Testis (tissue), 2 donors: ENCODE measurements at regions not wholly inside any gene's neighbourhood (a gene's known extent, or its start where the extent isn't known, plus 50 kb on each side); places are given as distances from the start of the nearest gene placed in this dataset.
A peak's percentile ranks its signal among the peaks of the same experiment; 100 is the strongest.

Experiments
- DNase-seq: peaks from one replicate; pipeline ENCODE4 v3.0.0-alpha.2; 2019
- H3K27ac ChIP-seq, 2 donors: fragments of 200-600 bp; sonication (generic); one replicate each; pipeline ENCODE4 v1.5.1; 2019
- H3K27me3 ChIP-seq: fragments of 200-600 bp; sonication (generic); one replicate; pipeline ENCODE4 v1.5.1; 2019
- H3K36me3 ChIP-seq: fragments of 200-600 bp; sonication (generic); one replicate; pipeline ENCODE4 v1.5.1; 2017; ENCODE audit warnings: low read depth; ENCODE audit errors: missing control alignments
- H3K4me1 ChIP-seq: fragments of 200-600 bp; sonication (generic); one replicate; pipeline ENCODE4 v1.5.1; 2019
- H3K4me3 ChIP-seq, 2 donors: fragments of 200-600 bp; sonication (generic); one replicate each; pipeline ENCODE4 v1.5.1; 2017 to 2019
- H3K9me3 ChIP-seq: fragments of 200-600 bp; sonication (generic); one replicate; pipeline ENCODE4 v1.5.1; 2017
- POLR2A ChIP-seq: fragments of 450-650 bp; IDR thresholded peaks from one replicate; pipeline ENCODE4 v1.6.1; 2017; ENCODE audit warnings: antibody characterized with exemption, mild to moderate bottlenecking, moderate library complexity
- WGBS, 2 donors: methylation state at CpG; one replicate each; pipeline ENCODE4 v1.1.5; 2018; 5-methylcytosine and 5-hydroxymethylcytosine counted together
- intact Hi-C: fragments of 100-400 bp; cut with DNase I; formaldehyde crosslinking; loops from one replicate; pipeline ENCODE4 v1.15.1; 2023; ENCODE audit warnings: low total_unique reads
- TF ChIP-seq, protein P1 (sequence below), 3 experiments: fragments of 450-650 bp in 2 of 3; fragments of 200-600 bp in 1 of 3; sonication (generic) in 1 of 3; IDR thresholded peaks; one replicate each; pipeline ENCODE4 v1.5.1; 2016 to 2019; ENCODE audit warnings: antibody characterized with exemption in 3 of 3, mild to moderate bottlenecking in 2 of 3, moderate library complexity in 1 of 3

GRCh38 chr6:156400487-156400886 lies 376.7 kb upstream of the ARID1B start:
- Histone ChIP-seq H3K27me3 (no peaks in the 10 kb centered on the region), H3K4me1 (no peaks in the 10 kb centered on the region), H3K36me3 (no peaks in the 10 kb centered on the region), H3K4me3 (no peak overlapping the region), H3K27ac (no peak overlapping the region), H3K9me3 (no peaks in the 10 kb centered on the region)
- WGBS, 2 donors, result 80 to 90% methylated on average over 4 of the region's 4 CpGs
- intact Hi-C loops, result no loop called here
- no peak for DNase-seq
- TF ChIP-seq POLR2A, result no peak
- TF ChIP-seq, protein P1, sequence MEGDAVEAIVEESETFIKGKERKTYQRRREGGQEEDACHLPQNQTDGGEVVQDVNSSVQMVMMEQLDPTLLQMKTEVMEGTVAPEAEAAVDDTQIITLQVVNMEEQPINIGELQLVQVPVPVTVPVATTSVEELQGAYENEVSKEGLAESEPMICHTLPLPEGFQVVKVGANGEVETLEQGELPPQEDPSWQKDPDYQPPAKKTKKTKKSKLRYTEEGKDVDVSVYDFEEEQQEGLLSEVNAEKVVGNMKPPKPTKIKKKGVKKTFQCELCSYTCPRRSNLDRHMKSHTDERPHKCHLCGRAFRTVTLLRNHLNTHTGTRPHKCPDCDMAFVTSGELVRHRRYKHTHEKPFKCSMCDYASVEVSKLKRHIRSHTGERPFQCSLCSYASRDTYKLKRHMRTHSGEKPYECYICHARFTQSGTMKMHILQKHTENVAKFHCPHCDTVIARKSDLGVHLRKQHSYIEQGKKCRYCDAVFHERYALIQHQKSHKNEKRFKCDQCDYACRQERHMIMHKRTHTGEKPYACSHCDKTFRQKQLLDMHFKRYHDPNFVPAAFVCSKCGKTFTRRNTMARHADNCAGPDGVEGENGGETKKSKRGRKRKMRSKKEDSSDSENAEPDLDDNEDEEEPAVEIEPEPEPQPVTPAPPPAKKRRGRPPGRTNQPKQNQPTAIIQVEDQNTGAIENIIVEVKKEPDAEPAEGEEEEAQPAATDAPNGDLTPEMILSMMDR (IDR thresholded peaks at IDR 0.05), result no peak

GRCh38 chr6:156398966-156399365 lies 378.2 kb upstream of the ARID1B start:
- H3K27ac ChIP-seq, result no peak overlapping the region
- DNase-seq, result no peak
- intact Hi-C loops, result no loop called here
- no peaks in the 10 kb centered on the region for H3K4me1 ChIP-seq
- no peak overlapping the region for H3K4me3 ChIP-seq
- no peaks in the 10 kb centered on the region for H3K36me3 ChIP-seq
- 85 to 96% methylated on average over 2 of the region's 2 CpGs for WGBS, 2 donors
- no peak for TF ChIP-seq POLR2A
- TF ChIP-seq, protein P1 (IDR thresholded peaks at IDR 0.05), result no peak
- no peaks in the 10 kb centered on the region for H3K27me3 ChIP-seq
- H3K9me3 ChIP-seq, result no peaks in the 10 kb centered on the region

DNA sequence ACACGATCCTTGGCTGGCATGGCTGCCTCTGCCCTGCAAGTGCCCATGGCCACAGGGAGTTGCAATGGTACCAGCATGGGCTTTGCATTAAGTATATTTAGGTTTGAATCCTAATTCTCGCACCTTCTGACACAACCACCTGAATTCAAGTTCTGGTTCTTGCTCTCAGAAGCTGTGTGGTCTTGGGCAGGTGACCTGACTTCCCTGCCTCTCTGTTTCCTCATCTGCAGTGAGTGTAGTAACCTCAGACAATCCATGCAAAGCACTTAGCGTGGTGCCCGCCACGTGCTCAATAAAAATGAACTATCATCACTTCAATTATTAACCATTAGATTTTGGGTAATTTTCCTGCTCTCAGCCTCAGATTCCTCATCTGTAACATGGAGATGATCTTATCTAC lies 378.8 kb upstream of the ARID1B start:
- Histone ChIP-seq H3K4me1 (no peaks in the 10 kb centered on the region), H3K36me3 (no peaks in the 10 kb centered on the region), H3K9me3 (no peaks in the 10 kb centered on the region), H3K4me3 (no peak overlapping the region), H3K27me3 (no peaks in the 10 kb centered on the region), H3K27ac (no peak overlapping the region)
- TF ChIP-seq, protein P1 (IDR thresholded peaks at IDR 0.05), result no peak
- TF ChIP-seq POLR2A, result no peak
- intact Hi-C loops, result no loop called here
- no peak for DNase-seq
- WGBS, 2 donors, result 78 to 88% methylated on average over 5 of the region's 5 CpGs

GRCh38 chr6:156396791-156397418 lies 380.3 kb upstream of the ARID1B start:
- Histone ChIP-seq H3K4me3 (peak overlapping the region; percentile 34 to 46), H3K27me3 (no peaks in the 10 kb centered on the region), H3K9me3 (no peaks in the 10 kb centered on the region), H3K36me3 (no peaks in the 10 kb centered on the region), H3K4me1 (no peaks in the 10 kb centered on the region), H3K27ac (no peak overlapping the region)
- 36 to 41% methylated on average over 30 to 33 of the region's 45 CpGs for WGBS, 2 donors
- intact Hi-C loops, result no loop called here
- no peak for TF ChIP-seq POLR2A
- TF ChIP-seq, protein P1 (IDR thresholded peaks at IDR 0.05), result no peak
- DNase-seq, result peak; percentile 15
